ENCODE measurements at regions not wholly inside any gene's neighbourhood (a gene's known extent, or its start where the extent isn't known, plus 50 kb on each side); places are given as distances from the start of the nearest gene placed in this dataset.
"Not testable (repeated sequence)": the region's sequence is repeated elsewhere in the genome, so short reads cannot be mapped to it uniquely, and the experiment has no call there.

- H3K27me3 ChIP-seq (ENCODE audit: insufficient read depth, low read length); H3K36me3 Mint-ChIP-seq; POLR2A ChIA-PET (ENCODE audit: partially characterized antibody); H3K27ac Mint-ChIP-seq; H3K4me1 ChIP-seq (ENCODE audit: insufficient read depth, low read length); DNase-seq; H3K36me3 ChIP-seq (ENCODE audit: insufficient read depth, low read length); H3K4me3 ChIP-seq (ENCODE audit: low read length in 2 of 2); H3K27me3 Mint-ChIP-seq; H3K27ac ChIP-seq (ENCODE audit: low read depth, low read length); H3K4me1 Mint-ChIP-seq; H3K4me3 Mint-ChIP-seq; H3K9me3 ChIP-seq (ENCODE audit: control insufficient read depth in 1 of 2, low read length in 2 of 2); intact Hi-C loops (cut with micrococcal nuclease); CTCF ChIA-PET (ENCODE audit: partially characterized antibody): not testable (repeated sequence)
- peaks cover 0 to 14% (median 0%) of the 10 kb centered on the region in 8 donors for H3K9me3 Mint-ChIP-seq
Measured at GRCh38 chr4:183044924-183045640, 54.0 kb upstream of the WWC2 start.

GRCh38 chr4:183038436-183038835 is 60.6 kb upstream of the WWC2 start:
- Histone ChIP-seq H3K4me3 (ENCODE audit: low read length in 2 of 2) (no peak overlapping the region), H3K9me3 (ENCODE audit: control insufficient read depth in 1 of 2, low read length in 2 of 2) (no peaks in the 10 kb centered on the region), H3K27me3 (ENCODE audit: insufficient read depth, low read length) (no peaks in the 10 kb centered on the region), H3K27ac (ENCODE audit: low read depth, low read length) (no peak overlapping the region), H3K36me3 (ENCODE audit: insufficient read depth, low read length) (no peaks in the 10 kb centered on the region), H3K4me1 (ENCODE audit: insufficient read depth, low read length) (no peaks in the 10 kb centered on the region)
- intact Hi-C loops (cut with micrococcal nuclease): no loop called here
- no peaks in the 10 kb centered on the region for H3K4me1 Mint-ChIP-seq
- peaks cover 0 to 4% (median 0%) of the 10 kb centered on the region in 8 donors for H3K9me3 Mint-ChIP-seq
- H3K27ac Mint-ChIP-seq: no peak overlapping the region
- H3K4me3 Mint-ChIP-seq: no peak overlapping the region
- ChIA-PET CTCF (ENCODE audit: partially characterized antibody) (no interaction called here), POLR2A (ENCODE audit: partially characterized antibody) (no interaction called here)
- H3K27me3 Mint-ChIP-seq: peaks cover 0 to 2% of the 10 kb centered on the region in 2 donors
- no peak for DNase-seq
- no peaks in the 10 kb centered on the region for H3K36me3 Mint-ChIP-seq

GRCh38 chr4:183035726-183036415 is 63.2 kb upstream of the WWC2 start:
- intact Hi-C loops (cut with micrococcal nuclease): no loop called here
- H3K9me3 Mint-ChIP-seq: no peaks in the 10 kb centered on the region
- CTCF ChIA-PET (ENCODE audit: partially characterized antibody): no interaction called here
- H3K36me3 Mint-ChIP-seq: no peaks in the 10 kb centered on the region
- no peak for DNase-seq
- no peak overlapping the region for H3K4me3 Mint-ChIP-seq
- H3K27me3 Mint-ChIP-seq: peaks cover 0 to 2% of the 10 kb centered on the region in 2 donors
- H3K27ac Mint-ChIP-seq: no peak overlapping the region
- no peaks in the 10 kb centered on the region for H3K4me1 Mint-ChIP-seq
- H3K4me1 ChIP-seq (ENCODE audit: insufficient read depth, low read length): no peaks in the 10 kb centered on the region
- no peak overlapping the region for H3K27ac ChIP-seq (ENCODE audit: low read depth, low read length)
- POLR2A ChIA-PET (ENCODE audit: partially characterized antibody): no interaction called here
- no peaks in the 10 kb centered on the region for H3K9me3 ChIP-seq (ENCODE audit: control insufficient read depth in 1 of 2, low read length in 2 of 2)
- no peaks in the 10 kb centered on the region for H3K27me3 ChIP-seq (ENCODE audit: insufficient read depth, low read length)
- H3K36me3 ChIP-seq (ENCODE audit: insufficient read depth, low read length): no peaks in the 10 kb centered on the region
- no peak overlapping the region for H3K4me3 ChIP-seq (ENCODE audit: low read length in 2 of 2)

- H3K4me3 Mint-ChIP-seq: no peak overlapping the region
- intact Hi-C loops (cut with micrococcal nuclease): no loop called here
- H3K9me3 Mint-ChIP-seq: no peaks in the 10 kb centered on the region
Measured at GRCh38 chr4:183035256-183035655, 63.8 kb upstream of the WWC2 start.

GRCh38 chr4:183030823-183031222 is 68.2 kb upstream of the WWC2 start:
- Mint-ChIP-seq H3K27ac (no peak overlapping the region), H3K4me1 (no peaks in the 10 kb centered on the region), H3K27me3 (peaks cover 0 to 5% of the 10 kb centered on the region in 2 donors), H3K9me3 (peaks cover 0 to 3% (median 0%) of the 10 kb centered on the region in 8 donors), H3K4me3 (no peak overlapping the region), H3K36me3 (no peaks in the 10 kb centered on the region)
- no peaks in the 10 kb centered on the region for H3K36me3 ChIP-seq (ENCODE audit: insufficient read depth, low read length)
- H3K27me3 ChIP-seq (ENCODE audit: insufficient read depth, low read length): no peaks in the 10 kb centered on the region
- H3K27ac ChIP-seq (ENCODE audit: low read depth, low read length): no peak overlapping the region
- no peaks in the 10 kb centered on the region for H3K4me1 ChIP-seq (ENCODE audit: insufficient read depth, low read length)
- CTCF ChIA-PET (ENCODE audit: partially characterized antibody): no interaction called here
- no peaks in the 10 kb centered on the region for H3K9me3 ChIP-seq (ENCODE audit: control insufficient read depth in 1 of 2, low read length in 2 of 2)
- no peak overlapping the region for H3K4me3 ChIP-seq (ENCODE audit: low read length in 2 of 2)
- intact Hi-C loops (cut with micrococcal nuclease): no loop called here
- POLR2A ChIA-PET (ENCODE audit: partially characterized antibody): interaction anchor here (0.6 kb wide), 1 partner anchor 19 kb away, joined by 3 read pairs; no protein-coding TSS in a partner anchor
- no peak for DNase-seq

More at GRCh38 chr4:183035256-183035655, 63.8 kb upstream of the WWC2 start:
- no peak for DNase-seq
- Mint-ChIP-seq H3K36me3 (no peaks in the 10 kb centered on the region), H3K27me3 (peaks cover 2% of the 10 kb centered on the region in 2 donors), H3K27ac (no peak overlapping the region), H3K4me1 (no peaks in the 10 kb centered on the region)
- no peaks in the 10 kb centered on the region for H3K9me3 ChIP-seq (ENCODE audit: control insufficient read depth in 1 of 2, low read length in 2 of 2)
- no peaks in the 10 kb centered on the region for H3K36me3 ChIP-seq (ENCODE audit: insufficient read depth, low read length)
- no peak overlapping the region for H3K27ac ChIP-seq (ENCODE audit: low read depth, low read length)
- CTCF ChIA-PET (ENCODE audit: partially characterized antibody): no interaction called here
- no peaks in the 10 kb centered on the region for H3K27me3 ChIP-seq (ENCODE audit: insufficient read depth, low read length)
- POLR2A ChIA-PET (ENCODE audit: partially characterized antibody): no interaction called here
- H3K4me3 ChIP-seq (ENCODE audit: low read length in 2 of 2): no peak overlapping the region
- H3K4me1 ChIP-seq (ENCODE audit: insufficient read depth, low read length): no peaks in the 10 kb centered on the region

- intact Hi-C loops (cut with micrococcal nuclease): no loop called here
- Mint-ChIP-seq H3K9me3 (peaks cover 0 to 3% (median 0%) of the 10 kb centered on the region in 8 donors), H3K4me3 (no peak overlapping the region), H3K27me3 (peaks cover 0 to 5% of the 10 kb centered on the region in 2 donors), H3K4me1 (no peaks in the 10 kb centered on the region), H3K27ac (no peak overlapping the region), H3K36me3 (no peaks in the 10 kb centered on the region)
- Histone ChIP-seq H3K27ac (ENCODE audit: low read depth, low read length) (no peak overlapping the region), H3K9me3 (ENCODE audit: control insufficient read depth in 1 of 2, low read length in 2 of 2) (no peaks in the 10 kb centered on the region), H3K4me3 (ENCODE audit: low read length in 2 of 2) (no peak overlapping the region), H3K27me3 (ENCODE audit: insufficient read depth, low read length) (no peaks in the 10 kb centered on the region), H3K36me3 (ENCODE audit: insufficient read depth, low read length) (no peaks in the 10 kb centered on the region), H3K4me1 (ENCODE audit: insufficient read depth, low read length) (no peaks in the 10 kb centered on the region)
- CTCF ChIA-PET (ENCODE audit: partially characterized antibody): no interaction called here
- POLR2A ChIA-PET (ENCODE audit: partially characterized antibody): interaction anchor here (0.6 kb wide), 1 partner anchor 18 kb away, joined by 3 read pairs; no protein-coding TSS in a partner anchor
- no peak for DNase-seq
Measured at GRCh38 chr4:183030309-183030708, 68.7 kb upstream of the WWC2 start.

- POLR2A ChIA-PET (ENCODE audit: partially characterized antibody): no interaction called here
- Mint-ChIP-seq H3K4me1 (no peaks in the 10 kb centered on the region), H3K9me3 (peaks cover 0 to 3% (median 0%) of the 10 kb centered on the region in 8 donors), H3K27ac (no peak overlapping the region), H3K4me3 (no peak overlapping the region), H3K27me3 (peaks cover 0 to 5% of the 10 kb centered on the region in 2 donors), H3K36me3 (no peaks in the 10 kb centered on the region)
- Histone ChIP-seq H3K9me3 (ENCODE audit: control insufficient read depth in 1 of 2, low read length in 2 of 2) (no peaks in the 10 kb centered on the region), H3K36me3 (ENCODE audit: insufficient read depth, low read length) (no peaks in the 10 kb centered on the region), H3K27me3 (ENCODE audit: insufficient read depth, low read length) (no peaks in the 10 kb centered on the region), H3K4me1 (ENCODE audit: insufficient read depth, low read length) (no peaks in the 10 kb centered on the region), H3K4me3 (ENCODE audit: low read length in 2 of 2) (no peak overlapping the region), H3K27ac (ENCODE audit: low read depth, low read length) (no peak overlapping the region)
- DNase-seq: no peak
- CTCF ChIA-PET (ENCODE audit: partially characterized antibody): interaction anchor here (1.4 kb wide), 1 partner anchor 8 kb away, joined by 3 read pairs; no protein-coding TSS in a partner anchor
- intact Hi-C loops (cut with micrococcal nuclease): no loop called here
Measured at GRCh38 chr4:183029365-183029764, 69.7 kb upstream of the WWC2 start.

Measured in CD4-positive, alpha-beta memory T cell (primary cell).